DND-41 (cell line): ENCODE measurements at regions not wholly inside any gene's neighbourhood (a gene's known extent, or its start where the extent isn't known, plus 50 kb on each side); places are given as distances from the start of the nearest gene placed in this dataset.

Source experiments
- CTCF ChIP-seq: IDR thresholded peaks from 2 replicates; pipeline ENCODE4 v1.5.1; 2012; ENCODE audit warnings: borderline replicate concordance, low read length, moderate library complexity, mild to moderate bottlenecking; ENCODE audit not compliant: poor library complexity, severe bottlenecking; ENCODE audit errors: extremely low read depth
- EZH2 ChIP-seq: IDR thresholded peaks from 3 replicates; pipeline ENCODE4 v1.6.1; 2012; ENCODE audit warnings: borderline replicate concordance, low read depth, mild to moderate bottlenecking, moderate library complexity, low read length, inconsistent platforms; ENCODE audit not compliant: severe bottlenecking

GRCh38 chr13:73355134-73355533, 296.3 kb downstream of the KLF5 start:
- no peak for TF ChIP-seq CTCF
- no peak for TF ChIP-seq EZH2
